ENCODE measurements at regions not wholly inside any gene's neighbourhood (a gene's known extent, or its start where the extent isn't known, plus 50 kb on each side); places are given as distances from the start of the nearest gene placed in this dataset.

DNA sequence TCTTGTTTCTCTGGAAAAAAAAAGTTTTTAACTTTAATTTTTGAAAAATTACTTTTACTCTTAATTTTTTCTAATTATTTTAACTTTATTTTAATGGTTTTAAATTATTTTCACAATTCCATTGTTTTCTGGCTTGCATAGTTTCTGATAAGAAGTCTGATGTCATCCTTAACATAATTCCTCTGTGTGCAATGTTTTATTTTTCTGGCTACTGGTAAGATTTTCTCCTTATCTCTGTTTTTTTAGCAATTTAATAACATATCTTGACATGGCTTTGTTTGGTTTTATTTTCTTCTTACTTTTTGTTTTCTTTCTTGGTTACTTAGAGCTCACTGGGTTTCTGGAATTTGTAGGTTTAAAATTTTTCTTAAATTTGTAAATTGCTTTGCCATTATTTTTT, 114.8 kb downstream of the TBXT start:
- TF ChIP-seq, protein P1, sequence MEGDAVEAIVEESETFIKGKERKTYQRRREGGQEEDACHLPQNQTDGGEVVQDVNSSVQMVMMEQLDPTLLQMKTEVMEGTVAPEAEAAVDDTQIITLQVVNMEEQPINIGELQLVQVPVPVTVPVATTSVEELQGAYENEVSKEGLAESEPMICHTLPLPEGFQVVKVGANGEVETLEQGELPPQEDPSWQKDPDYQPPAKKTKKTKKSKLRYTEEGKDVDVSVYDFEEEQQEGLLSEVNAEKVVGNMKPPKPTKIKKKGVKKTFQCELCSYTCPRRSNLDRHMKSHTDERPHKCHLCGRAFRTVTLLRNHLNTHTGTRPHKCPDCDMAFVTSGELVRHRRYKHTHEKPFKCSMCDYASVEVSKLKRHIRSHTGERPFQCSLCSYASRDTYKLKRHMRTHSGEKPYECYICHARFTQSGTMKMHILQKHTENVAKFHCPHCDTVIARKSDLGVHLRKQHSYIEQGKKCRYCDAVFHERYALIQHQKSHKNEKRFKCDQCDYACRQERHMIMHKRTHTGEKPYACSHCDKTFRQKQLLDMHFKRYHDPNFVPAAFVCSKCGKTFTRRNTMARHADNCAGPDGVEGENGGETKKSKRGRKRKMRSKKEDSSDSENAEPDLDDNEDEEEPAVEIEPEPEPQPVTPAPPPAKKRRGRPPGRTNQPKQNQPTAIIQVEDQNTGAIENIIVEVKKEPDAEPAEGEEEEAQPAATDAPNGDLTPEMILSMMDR (IDR thresholded peaks at IDR 0.05; ENCODE audit: low read depth, low read length): no peak
- TF ChIP-seq EZH2phosphoT487 (IDR thresholded peaks at IDR 0.05; ENCODE audit: low read depth): no peak

All from OCI-LY3 (cell line).